Spleen (tissue), 7 donors: ENCODE measurements at regions not wholly inside any gene's neighbourhood (a gene's known extent, or its start where the extent isn't known, plus 50 kb on each side); places are given as distances from the start of the nearest gene placed in this dataset.

Experiments
- POLR2A ChIP-seq, 3 donors: fragments of 450-650 bp; IDR thresholded peaks; one replicate each; pipeline ENCODE4 v1.5.1; 2017; ENCODE audit warnings: antibody characterized with exemption in 3 of 3, mild to moderate bottlenecking in 1 of 3
- POLR2AphosphoS5 ChIP-seq, 3 donors: sonication (generic); formaldehyde crosslinking; IDR thresholded peaks; one replicate each; pipeline ENCODE4 v1.5.1; 2017; ENCODE audit warnings: antibody characterized with exemption in 3 of 3
- TF ChIP-seq, protein P1 (sequence below), 11 experiments: fragments of 200-600 bp in 7 of 11; fragments of 450-650 bp in 4 of 11; sonication (generic) in 4 of 11; IDR thresholded peaks in 8 of 11; conservative IDR thresholded peaks in 3 of 11; 1 replicate in 7 of 11; 2 replicates in 4 of 11; pipeline versions ENCODE4 v1.4.0 to v1.8.0; 2016 to 2021; ENCODE audit warnings: antibody characterized with exemption in 11 of 11, inconsistent platforms in 4 of 11, mild to moderate bottlenecking in 1 of 11
- donor health status: DM: no; HTN: no; CAD: no; lungs with moderate emphysema.
- donor health status: DM: no; HTN: no; CAD: no.
- donor health status: DM: no; HTN: no; CAD: no.

DNA sequence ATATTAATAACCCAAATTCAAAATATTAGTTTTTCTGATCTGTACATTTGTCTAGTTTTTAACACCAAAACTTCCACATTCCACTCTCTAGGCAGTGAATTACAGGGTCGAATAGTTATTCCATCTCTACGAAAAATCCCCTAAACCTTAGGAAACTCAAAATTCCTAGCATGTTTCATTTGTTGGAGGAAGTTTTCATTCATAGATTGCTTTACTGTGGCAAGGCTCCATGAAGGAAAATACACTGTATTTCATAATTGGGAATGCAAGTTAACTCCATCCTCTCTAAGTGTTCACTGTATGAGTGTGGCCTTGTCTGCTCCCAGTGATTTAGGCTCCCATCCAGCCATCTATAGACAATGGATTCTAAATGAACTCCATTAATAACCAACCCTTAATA, 296.1 kb downstream of the TENT5A start:
- no peak for TF ChIP-seq POLR2A (IDR thresholded peaks at IDR 0.05)
- TF ChIP-seq, protein P1, sequence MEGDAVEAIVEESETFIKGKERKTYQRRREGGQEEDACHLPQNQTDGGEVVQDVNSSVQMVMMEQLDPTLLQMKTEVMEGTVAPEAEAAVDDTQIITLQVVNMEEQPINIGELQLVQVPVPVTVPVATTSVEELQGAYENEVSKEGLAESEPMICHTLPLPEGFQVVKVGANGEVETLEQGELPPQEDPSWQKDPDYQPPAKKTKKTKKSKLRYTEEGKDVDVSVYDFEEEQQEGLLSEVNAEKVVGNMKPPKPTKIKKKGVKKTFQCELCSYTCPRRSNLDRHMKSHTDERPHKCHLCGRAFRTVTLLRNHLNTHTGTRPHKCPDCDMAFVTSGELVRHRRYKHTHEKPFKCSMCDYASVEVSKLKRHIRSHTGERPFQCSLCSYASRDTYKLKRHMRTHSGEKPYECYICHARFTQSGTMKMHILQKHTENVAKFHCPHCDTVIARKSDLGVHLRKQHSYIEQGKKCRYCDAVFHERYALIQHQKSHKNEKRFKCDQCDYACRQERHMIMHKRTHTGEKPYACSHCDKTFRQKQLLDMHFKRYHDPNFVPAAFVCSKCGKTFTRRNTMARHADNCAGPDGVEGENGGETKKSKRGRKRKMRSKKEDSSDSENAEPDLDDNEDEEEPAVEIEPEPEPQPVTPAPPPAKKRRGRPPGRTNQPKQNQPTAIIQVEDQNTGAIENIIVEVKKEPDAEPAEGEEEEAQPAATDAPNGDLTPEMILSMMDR (IDR thresholded peaks at IDR 0.05 in 8 of 11, conservative IDR thresholded peaks at IDR 0.05 in 3 of 11) = no peak
- no peak for TF ChIP-seq POLR2AphosphoS5 (IDR thresholded peaks at IDR 0.05)
